Activated T-cell treated with anti-CD3 and anti-CD28 coated beads for 1 hour (primary cell): ENCODE measurements at regions not wholly inside any gene's neighbourhood (a gene's known extent, or its start where the extent isn't known, plus 50 kb on each side); places are given as distances from the start of the nearest gene placed in this dataset.

Experiments used
- DNase-seq: peaks from one replicate; pipeline ENCODE4 v3.0.0-alpha.2; 2020; ENCODE audit warnings: low read depth

- DNase-seq = no peak
Observed at GRCh38 chr10:6305401-6306321, 102.9 kb downstream of the PFKFB3 start.

DNA sequence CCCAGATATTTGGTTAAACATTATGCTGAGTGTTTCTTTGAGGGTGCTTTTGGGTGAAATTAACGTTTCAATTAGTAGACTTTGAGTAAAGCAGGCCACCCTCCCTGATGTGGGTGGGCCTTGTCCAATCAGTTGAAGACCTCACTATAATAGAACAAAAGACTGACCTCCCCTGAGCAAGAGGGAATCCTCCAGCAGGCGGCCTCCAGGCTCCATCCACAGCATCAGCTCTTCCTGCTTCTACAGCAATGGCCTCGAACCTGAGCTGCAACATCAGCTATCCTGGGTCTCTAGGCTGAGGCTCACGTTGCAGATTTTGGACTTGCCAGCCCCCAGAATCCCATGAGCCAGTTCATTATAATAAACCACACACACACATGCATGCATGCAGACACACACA lies 104.2 kb downstream of the PFKFB3 start:
- DNase-seq = no peak

DNA sequence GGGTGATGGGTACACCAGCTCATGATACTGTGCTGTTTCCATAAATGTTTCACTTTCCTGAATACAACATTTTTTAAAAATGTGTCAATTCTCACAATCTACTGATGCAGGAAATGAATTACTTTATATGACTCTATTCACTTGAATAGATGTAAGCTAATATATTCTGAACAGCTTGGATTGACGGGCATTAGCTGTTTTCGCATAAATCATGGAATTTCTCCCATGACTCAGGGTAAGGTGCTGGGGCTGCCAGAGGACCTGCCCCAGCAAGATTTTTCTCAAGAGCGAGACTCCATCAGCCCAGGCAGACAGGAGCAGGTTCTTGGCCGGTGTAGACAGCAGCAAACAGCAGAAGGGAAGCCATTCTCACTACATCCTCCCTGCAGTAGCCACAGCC lies 107.1 kb downstream of the PFKFB3 start:
- DNase-seq = no peak

DNA sequence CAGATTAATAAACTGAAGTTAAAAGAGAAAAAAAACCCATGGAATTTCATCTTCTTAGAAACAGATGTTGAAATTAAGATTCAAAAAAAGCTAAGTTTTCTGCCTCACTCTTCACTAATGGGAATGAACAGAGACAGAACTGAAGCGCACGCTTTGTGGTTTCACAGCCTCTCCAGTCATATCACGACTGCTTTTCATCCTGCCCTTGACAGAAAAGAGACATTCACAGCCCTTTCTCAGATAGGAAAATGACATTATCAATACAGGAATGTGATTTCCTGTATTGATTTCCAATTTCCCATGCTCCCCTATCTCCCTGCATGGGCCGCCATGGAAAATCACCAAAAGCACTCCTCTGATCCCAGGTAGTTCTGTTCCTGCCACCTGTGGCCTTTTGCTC lies 108.2 kb downstream of the PFKFB3 start:
- DNase-seq = no peak

GRCh38 chr10:6311700-6312330 lies 109.1 kb downstream of the PFKFB3 start:
- DNase-seq = no peak

DNA sequence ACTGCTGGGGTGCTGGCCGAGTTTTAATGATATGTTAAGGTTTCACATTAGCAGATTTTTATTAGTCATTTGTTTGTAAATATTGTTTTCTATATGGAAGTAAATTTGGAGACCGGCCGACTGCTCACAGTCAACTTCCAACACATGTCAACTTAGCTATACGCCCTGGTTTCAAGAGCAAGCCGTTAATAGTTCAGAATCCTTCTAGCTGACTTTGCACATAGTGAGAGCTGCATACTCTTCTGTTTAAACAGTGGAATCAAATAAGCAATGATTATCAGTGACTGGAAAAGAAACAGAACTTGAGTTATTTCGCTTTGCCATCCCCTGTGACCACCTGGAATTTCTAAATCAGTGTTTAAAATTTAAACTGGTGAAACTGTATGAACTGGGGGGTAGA lies 109.9 kb downstream of the PFKFB3 start:
- DNase-seq = no peak

GRCh38 chr10:6313111-6313895 lies 110.6 kb downstream of the PFKFB3 start:
- no peak for DNase-seq

DNA sequence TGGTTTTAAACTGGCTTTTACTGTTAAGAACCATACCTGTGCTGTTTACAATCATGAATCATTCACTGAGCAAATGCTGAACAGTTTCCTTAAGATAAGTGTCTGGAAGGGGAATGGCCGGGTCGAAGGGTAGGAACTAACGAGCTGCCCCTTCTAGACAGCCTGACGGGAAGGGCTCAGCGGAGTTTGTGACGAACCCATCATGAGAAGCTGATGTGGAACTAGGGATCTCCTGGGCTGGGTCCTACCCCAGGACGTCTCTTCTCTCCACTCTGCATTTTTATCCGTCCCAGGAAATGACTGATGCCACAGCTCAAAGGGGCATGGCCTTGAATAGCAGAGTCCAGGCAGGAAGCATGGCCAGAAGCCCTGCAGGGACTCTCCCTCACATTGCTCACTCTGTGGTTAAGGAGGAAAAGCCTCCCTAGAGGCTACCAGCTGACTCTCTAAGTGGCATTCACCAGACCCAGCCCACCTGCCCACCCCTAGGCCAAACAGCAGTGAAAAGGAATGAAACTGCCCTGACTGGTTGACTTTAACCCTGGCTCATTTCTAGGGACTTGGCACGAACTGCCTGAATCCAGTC lies 112.0 kb downstream of the PFKFB3 start:
- DNase-seq = no peak

DNA sequence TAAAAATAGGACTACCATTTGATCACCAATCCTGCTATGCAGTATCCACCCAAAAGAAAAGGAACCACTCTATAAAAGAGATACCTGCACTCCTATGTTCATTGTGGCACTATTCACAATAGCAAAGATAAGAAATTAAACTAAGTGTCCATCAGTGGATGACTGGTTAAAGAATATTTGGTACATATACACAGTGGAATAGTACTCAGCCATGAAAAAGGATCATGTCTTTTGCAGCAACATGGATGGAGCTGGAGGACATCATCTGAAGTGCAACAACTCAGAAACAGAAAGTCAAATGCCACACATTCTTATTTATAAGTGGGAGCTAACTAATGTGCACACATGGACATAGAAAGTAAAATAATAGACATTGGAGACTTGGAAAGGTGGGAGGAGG lies 116.4 kb downstream of the PFKFB3 start:
- DNase-seq = no peak

GRCh38 chr10:6320320-6321010 lies 117.7 kb downstream of the PFKFB3 start:
- no peak for DNase-seq

DNA sequence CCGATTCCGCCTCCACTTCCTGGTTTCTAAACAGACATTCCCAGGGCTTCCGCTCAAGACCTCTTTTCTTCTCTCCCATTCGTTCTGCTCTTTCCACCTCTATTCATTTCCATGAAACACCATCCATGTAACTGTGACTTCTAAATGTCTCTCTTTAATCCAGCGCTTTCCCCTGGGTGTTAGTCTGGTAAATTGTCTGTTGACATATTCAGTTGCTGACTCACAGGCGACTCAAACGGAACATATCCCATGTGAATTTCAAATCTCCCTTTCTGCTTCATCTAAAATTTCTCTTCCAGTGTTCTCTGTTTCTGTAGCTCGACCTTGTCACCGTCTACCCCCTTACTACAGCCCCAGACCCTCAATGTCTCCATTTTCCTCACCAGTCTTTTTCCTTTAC lies 119.1 kb downstream of the PFKFB3 start:
- DNase-seq = no peak

DNA sequence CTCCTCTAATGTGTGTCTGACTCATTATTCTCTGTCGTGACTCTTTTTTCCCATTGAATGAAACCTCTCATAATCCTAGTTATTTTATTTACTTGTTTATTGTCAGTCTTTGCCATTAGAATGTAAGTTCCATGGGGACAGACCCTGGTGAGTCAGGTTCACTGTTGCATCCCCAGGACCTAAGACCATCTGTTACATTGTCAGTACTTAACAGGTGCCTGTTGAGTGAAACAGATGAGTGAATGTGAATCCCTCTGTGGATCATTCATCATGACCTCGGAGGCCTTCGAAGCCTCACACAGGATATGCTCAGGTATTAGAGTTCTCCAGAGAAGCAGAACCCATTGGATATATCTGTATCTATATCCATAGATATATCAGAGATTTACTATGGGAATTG lies 120.1 kb downstream of the PFKFB3 start:
- DNase-seq = no peak

- DNase-seq = no peak
Observed at GRCh38 chr10:6327961-6328698, 125.4 kb downstream of the PFKFB3 start.

DNA sequence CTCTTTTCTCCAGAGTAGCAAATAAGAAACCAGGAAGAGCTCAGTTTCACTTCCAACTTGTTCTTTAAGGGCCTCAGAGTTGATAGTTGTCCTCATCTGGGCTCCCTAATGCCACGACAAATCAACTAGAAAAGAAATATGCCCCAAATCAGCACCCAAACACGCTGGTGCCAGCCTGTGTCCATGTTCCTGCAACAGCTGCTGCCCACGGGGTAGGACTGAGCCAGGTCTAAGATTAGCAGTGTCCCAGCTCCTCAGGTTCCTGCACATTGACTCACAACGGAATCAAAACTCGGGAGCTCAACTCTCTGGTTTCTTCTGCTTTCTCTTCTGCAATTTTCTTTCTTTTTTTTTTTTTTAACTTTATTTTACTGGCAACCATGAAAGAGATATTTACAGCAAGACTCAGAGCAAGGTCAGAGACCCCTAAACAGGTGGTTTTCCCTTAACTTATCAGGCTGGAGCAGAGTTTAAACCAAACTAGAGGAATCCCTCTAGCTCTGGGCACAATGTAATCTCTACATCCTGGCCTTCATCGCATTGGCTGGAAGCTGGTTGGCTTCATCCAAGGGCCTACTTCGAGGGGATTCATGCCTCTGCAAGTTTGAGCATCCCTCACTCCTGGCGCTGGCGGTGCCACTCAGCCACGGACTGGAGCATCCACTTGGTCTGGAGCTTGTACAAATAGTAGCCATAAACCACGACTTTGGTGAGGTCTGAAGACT lies 126.1 kb downstream of the PFKFB3 start:
- no peak for DNase-seq

- DNase-seq = no peak
Observed at GRCh38 chr10:6333086-6333485, 130.4 kb downstream of the PFKFB3 start.

DNA sequence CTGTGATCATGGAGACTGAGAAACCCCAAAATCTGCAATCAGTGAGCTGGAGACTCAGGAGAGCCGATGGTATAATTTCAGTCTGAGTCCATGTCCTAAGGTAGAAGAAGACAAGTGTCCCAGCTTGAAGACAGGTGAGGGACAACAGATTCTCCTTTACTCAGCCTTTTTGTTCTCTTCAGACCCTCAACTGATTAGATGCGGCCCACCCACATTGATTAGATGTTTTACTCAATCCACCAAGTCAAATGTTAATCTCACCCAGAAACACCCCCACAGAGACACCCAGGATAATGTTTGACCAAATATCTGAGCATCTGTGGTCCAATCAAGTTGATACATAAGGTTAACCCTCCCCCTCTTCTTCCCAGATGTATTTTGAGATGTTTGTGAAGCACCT lies 131.2 kb downstream of the PFKFB3 start:
- DNase-seq = no peak

GRCh38 chr10:6336016-6336415 lies 133.3 kb downstream of the PFKFB3 start:
- no peak for DNase-seq

- DNase-seq = no peak
Observed at GRCh38 chr10:6337382-6337781, 134.7 kb downstream of the PFKFB3 start.

GRCh38 chr10:6338361-6338760 lies 135.6 kb downstream of the PFKFB3 start:
- DNase-seq = no peak

- no peak for DNase-seq
Observed at GRCh38 chr10:6339891-6340290, 137.2 kb downstream of the PFKFB3 start.
